C4-2B (cell line): ENCODE measurements at regions not wholly inside any gene's neighbourhood (a gene's known extent, or its start where the extent isn't known, plus 50 kb on each side); places are given as distances from the start of the nearest gene placed in this dataset.

Source experiments
- CTCF ChIP-seq: fragments of 450-650 bp; conservative IDR thresholded peaks from 2 replicates; pipeline ENCODE4 v1.5.1; 2017; ENCODE audit warnings: mild to moderate bottlenecking
- ZFX ChIP-seq: fragments of 450-650 bp; IDR thresholded peaks from 2 replicates; pipeline ENCODE4 v1.6.1; 2017

DNA sequence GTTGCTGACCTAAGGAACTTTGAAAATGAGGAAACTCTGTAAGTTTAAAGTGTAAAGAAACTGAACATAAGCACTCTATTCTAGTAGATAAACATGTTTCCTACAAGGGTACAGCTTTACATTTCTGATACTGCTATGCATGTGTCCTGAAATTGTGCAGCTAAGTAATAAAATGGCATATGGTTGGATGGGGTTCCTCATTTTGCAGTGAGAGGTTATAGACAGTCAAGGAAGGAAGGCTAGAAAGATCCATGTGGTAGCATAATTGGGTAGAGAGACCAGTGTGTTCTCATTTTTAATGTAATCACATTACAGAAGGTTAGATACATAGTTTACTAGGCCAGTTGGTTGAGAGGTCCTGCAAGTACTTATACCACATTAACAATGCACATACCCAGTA lies 477.0 kb downstream of the TMEM121 start:
- no peak for TF ChIP-seq CTCF
- no peak for TF ChIP-seq ZFX
